ENCODE measurements at regions not wholly inside any gene's neighbourhood (a gene's known extent, or its start where the extent isn't known, plus 50 kb on each side); places are given as distances from the start of the nearest gene placed in this dataset.
"Not testable (repeated sequence)": the region's sequence is repeated elsewhere in the genome, so short reads cannot be mapped to it uniquely, and the experiment has no call there.

- DNase-seq, result no peak
Measured at GRCh38 chr5:101929628-101930027, 366.5 kb downstream of the SLCO4C1 start.

GRCh38 chr5:101917166-101917565, 378.9 kb downstream of the SLCO4C1 start:
- no peak for DNase-seq

- DNase-seq, result no peak
Measured at GRCh38 chr5:101915554-101915953, 380.5 kb downstream of the SLCO4C1 start.

DNA sequence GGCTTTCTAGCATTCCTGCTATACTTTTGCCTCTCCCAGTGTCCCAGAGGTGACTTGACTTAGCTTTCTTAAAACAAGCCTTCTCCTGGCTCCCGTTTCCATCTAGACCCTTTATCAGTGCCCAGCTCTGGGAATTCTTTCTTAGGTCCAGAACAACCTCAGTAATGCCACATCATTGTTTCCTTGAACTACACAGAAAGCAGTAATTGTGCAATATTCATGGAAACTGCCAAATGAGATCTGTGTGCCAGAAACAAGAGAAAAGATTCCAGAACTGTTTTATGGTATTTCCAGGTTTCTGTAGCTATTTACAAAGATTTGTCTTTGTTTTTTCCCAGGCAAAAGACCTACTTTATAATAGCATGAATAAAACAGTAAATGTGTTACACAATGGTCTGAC, 391.3 kb downstream of the SLCO4C1 start:
- no peak for DNase-seq

DNA sequence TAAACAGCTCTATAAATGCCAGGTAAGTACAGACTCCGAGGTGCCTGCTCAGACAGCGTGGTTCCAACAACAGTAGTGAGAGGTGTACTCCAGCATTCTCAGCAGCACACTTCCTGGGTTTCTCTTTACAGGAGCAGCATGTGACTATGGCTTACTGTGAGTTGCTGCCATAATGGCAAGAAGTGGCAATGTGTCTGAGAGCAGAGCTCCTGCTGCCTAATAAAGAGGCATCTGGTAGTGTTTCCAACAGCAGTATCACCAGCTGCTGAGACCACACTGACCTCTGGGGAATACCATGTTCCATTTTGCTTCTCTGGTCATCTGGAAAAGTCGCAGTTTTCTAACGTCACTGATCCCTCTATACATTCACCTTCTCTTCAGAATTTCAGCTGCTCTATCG, 398.2 kb downstream of the SLCO4C1 start:
- DNase-seq, result peak; percentile 62

DNA sequence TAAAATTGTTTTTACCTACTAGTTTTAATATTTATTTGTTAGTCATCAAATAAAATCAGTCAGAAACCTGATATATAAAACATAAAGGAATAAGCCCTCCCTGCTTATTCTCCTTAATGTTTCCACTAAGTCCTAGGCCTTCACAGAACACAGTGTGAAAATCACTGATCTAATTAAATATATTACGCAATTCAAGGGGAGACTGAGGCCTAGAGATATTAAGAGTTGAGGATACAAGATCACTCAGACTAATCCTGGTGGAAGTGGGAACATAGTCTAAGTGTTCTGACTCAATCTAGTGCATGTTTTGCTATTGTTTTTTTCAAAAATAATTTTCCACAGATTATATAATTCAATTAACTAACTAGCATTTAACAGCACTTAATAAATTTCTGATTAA, 401.1 kb downstream of the SLCO4C1 start:
- DNase-seq, result no peak

GRCh38 chr5:101878190-101878589, 417.9 kb downstream of the SLCO4C1 start:
- DNase-seq, result no peak

DNA sequence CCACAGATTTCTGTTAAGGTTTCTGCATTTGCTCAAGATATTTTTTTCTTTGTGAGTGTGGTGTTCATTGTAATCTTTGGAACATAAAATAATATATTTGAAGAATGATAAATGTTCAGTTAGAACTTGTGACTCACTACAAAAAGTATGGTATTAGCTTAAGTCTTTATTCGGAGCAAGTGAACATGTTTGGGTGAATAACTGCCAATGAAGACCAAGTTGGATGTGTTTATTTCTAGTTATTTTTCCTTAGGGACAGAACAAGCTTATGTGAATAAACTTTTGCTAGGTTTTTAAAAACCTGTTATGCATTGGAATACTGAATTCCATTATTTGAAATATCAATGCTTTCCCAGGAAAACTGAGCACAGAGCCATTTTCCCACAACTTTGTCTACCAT, 418.6 kb downstream of the SLCO4C1 start:
- DNase-seq, result no peak

DNA sequence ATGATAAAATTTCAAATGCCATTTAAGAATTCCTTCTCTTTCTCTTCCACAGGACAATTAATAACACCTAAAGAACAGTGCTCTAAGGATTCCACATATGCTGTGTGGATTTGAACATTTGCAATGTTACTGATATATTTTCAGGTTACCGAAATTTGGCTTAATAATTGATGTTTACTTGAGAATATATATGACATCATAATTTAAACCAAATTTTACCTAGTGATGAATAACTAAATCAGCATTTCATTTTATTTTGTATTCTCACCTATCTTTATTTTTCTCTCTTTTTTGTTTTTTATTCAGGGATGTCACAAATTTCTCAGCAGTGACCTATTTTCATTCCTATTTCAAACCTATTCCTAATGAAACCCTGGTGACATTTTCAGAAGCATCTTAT, 429.6 kb downstream of the SLCO4C1 start:
- DNase-seq, result no peak

DNA sequence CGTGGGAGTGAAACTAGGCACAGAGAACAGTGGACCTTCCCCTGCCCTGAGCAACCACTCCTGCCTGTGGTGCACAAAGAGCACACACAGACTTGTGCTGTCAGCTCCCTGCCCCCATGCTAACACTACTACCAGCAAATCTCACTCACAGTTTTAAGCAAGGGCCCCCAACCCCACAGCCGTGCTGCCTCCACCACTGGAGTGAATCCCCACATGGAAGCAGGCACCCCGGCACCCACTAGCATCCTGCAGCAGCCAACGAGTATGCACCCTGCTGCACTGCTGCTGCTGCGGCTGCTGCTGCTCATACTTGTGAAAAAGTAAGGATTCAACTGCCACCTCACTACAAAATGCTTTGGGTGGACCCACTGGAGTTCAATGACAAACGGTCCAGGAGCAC, 435.5 kb downstream of the SLCO4C1 start:
- DNase-seq, result no peak

DNA sequence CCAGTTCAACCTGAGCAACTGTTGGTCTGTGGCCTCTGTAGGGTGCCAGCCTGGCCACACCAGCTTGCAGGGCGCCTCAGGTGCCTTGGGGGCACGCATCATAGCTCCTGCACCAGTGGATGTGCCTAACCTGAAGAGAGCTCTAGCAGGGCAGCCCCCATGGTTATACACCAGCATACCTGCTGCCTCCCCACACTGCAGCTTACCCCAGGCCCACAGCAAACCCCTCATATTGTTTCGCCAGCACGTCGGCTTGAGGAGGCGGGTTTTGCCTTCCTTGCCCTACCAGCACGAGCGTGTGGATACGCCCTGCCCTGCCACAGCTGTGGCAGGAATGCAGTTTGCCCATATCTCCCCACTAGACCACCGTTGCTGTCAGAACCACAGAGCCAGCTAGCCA, 435.9 kb downstream of the SLCO4C1 start:
- DNase-seq, result no peak

GRCh38 chr5:101846496-101846895, 449.6 kb downstream of the SLCO4C1 start:
- DNase-seq, result no peak

DNA sequence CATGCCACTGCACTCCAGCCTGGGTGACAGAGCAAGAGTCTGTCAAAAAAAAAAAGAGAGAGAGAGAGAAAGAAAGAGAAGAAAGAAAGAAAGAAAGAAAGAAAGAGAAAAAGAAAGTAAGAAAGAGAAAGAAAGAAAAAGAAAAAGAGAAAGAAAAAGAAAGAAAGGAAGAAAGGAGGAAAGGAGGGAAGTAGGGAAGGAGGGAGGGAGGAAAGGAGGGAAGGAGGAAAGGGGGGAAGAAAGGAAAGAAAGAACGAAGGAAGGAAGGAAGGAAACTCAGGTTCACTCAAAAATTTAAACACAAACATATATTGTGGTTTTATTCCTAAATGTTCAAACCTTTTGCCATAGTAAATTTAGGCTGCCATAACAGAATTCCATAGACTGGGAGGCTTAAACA, 453.0 kb downstream of the SLCO4C1 start:
- no peak for DNase-seq

- no peak for DNase-seq
Measured at GRCh38 chr5:101838435-101838834, 457.6 kb downstream of the SLCO4C1 start.

DNA sequence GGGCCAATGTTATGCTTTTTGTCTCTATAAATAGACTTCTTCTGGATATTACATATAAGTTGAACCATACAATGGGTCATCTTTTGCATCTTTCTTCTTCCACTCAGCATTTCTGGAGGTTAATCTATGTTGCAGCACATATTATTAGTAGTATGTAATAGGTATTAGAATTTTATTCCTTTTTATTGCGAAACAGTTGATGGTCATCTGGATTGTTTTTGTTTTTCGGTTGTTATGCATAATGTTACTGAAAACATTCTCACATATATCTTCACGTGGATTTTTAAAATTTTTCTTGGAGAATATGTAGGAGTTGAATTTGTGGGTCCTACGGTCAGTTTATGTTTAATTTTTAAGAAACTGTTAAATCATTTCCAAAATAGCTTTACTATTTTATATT, 466.8 kb downstream of the SLCO4C1 start:
- no peak for DNase-seq

- DNase-seq, result no peak
Measured at GRCh38 chr5:101811466-101811865, 484.6 kb downstream of the SLCO4C1 start.

DNA sequence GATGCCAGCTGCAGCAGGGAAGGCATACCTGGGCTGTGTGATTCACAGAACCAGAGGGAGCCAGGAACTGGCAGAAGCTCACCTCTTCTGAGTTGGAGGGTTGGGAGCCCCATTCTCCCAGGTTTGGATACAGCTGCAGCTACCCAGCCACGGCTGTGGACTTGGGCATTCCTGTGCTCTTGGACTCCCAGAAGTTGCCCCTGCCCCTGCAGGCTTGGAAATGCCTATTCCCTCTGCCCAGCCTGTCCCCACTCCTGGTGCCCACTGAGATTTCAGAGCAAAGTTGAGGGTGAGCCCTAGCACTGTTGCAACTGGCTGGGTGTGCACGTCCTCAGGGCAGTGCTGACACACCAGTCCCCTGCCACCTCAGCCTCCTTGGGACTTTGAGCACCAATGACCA, 489.7 kb downstream of the SLCO4C1 start:
- no peak for DNase-seq

DNA sequence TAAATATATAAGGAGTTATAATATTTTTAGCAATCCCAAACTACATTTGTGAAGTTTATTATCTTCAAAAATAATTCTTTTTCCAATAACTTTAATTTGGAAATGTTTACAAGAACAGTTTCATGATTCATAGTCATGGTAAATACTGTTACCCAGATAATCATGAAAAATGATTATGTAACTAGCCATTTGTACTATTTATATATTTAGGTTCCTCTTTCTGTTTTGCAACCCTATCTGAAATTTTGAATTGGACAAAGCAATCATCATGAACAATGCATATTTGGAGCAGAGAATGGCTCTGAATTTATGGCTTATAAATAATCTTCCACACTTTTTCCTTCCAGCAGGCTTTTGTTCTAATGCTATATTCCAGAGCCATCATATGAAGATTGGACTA, 499.7 kb downstream of the SLCO4C1 start:
- DNase-seq, result no peak

DNA sequence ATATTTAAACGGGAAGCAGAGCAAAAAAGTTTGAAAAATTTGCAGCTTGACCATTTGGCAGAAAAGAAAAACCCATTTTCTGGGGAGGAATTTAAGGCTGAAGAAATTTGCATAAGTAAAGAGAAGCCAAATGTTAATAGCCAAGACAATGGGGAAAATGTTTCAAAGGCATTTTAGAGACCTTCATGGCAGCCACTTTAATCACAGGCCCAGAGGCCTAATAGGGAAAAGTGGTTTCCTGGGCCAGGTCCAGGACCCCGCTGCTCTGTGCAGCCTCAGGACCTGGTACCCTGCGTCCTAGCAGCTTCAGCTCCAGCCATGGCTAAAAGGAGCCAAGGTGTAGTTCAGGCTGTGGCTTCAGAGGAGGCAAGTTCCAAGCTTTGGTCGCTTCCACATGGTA, 507.3 kb downstream of the SLCO4C1 start:
- DNase-seq, result no peak

GRCh38 chr5:101785090-101785489, 511.0 kb downstream of the SLCO4C1 start:
- DNase-seq, result no peak

GRCh38 chr5:101783241-101784013, 512.7 kb downstream of the SLCO4C1 start:
- DNase-seq, result no peak

DNA sequence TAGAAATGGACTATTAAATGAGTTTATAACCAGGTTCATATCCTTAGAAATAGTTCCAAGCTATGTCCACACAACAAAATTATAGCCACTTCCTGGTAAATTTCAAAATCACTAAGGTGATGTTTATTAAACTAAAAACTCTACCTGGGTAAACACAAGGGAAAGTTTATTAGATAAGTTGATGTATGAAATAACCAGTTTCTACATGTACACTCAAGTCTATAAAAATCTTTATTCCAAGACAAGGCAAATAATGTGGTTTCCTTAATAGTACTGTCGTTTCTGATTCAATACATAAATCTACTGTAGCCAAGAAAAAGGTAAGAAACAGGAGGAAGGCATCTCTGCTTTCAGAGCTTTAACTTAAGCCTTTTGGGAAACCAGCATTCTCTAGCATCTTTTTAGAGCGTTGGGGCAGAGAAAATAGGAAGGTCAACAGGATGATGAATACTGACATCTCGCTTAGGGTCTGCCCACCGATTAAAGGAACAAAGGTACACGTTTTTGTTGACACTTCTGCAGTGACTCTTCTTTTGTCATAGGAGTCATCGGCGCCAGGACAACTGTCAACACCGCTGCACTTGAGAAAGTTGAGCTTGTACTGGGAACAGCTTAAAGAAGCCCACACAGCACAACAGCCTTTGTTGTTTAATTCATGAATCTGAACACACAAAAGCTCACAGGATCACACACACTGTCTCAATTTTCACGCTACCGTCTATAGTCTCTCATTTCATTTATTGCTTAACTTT, 513.6 kb downstream of the SLCO4C1 start:
- no peak for DNase-seq

GRCh38 chr5:101751105-101751504, 545.0 kb downstream of the SLCO4C1 start:
- no peak for DNase-seq

DNA sequence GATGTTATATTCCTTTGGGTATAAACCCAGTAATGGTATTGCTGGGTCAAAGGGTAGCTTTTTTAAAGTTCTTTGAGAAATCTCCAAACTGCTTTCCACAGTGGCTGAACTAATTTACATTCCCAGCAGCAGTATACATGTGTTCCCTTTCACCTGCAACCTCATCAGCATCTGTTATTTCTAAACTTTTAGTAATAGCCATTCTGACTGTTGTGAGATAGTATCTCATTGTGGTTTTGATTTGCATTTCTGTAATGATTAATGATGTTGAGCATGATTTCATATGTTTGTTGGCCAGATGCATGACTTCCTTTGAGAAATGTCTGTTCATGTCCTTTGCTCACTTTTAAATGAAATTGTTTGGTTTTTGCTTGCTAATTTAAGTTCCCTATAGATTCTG, 553.1 kb downstream of the SLCO4C1 start:
- DNase-seq, result not testable (repeated sequence)

GRCh38 chr5:101728933-101729332, 567.2 kb downstream of the SLCO4C1 start:
- peak; percentile 19 for DNase-seq

Data from NCI-H1092 treated with DMSO at 0.1 percent for 48 hours (cell line).